Panc1 (cell line): ENCODE measurements at regions not wholly inside any gene's neighbourhood (a gene's known extent, or its start where the extent isn't known, plus 50 kb on each side); places are given as distances from the start of the nearest gene placed in this dataset.

Experiments
- POLR2AphosphoS5 ChIP-seq: IDR thresholded peaks from 2 replicates; pipeline ENCODE4 v1.6.1; 2012; ENCODE audit warnings: mild to moderate bottlenecking, low read depth, low read length, moderate library complexity
- SIN3A ChIP-seq: IDR thresholded peaks from 2 replicates; pipeline ENCODE4 v1.6.1; 2012; ENCODE audit warnings: low read depth, mild to moderate bottlenecking, low read length, moderate library complexity, borderline replicate concordance; ENCODE audit not compliant: insufficient read depth
- TCF7L2 ChIP-seq: IDR thresholded peaks from 2 replicates; pipeline ENCODE4 v1.6.1; 2011; ENCODE audit warnings: mild to moderate bottlenecking, low read depth, low read length, inconsistent platforms
- TF ChIP-seq, protein P1 (sequence below): fragments of 450-650 bp; IDR thresholded peaks from 2 replicates; pipeline ENCODE4 v1.5.1; 2017; ENCODE audit warnings: mild to moderate bottlenecking
- TF ChIP-seq, protein P2 (sequence below), 2 experiments: IDR thresholded peaks; 2 replicates each; pipeline ENCODE4 v1.6.1; 2011 to 2012; ENCODE audit warnings: low read depth in 2 of 2, control low read depth in 1 of 2, low read length in 1 of 2, mild to moderate bottlenecking in 1 of 2, moderate library complexity in 1 of 2; ENCODE audit not compliant: insufficient read depth in 1 of 2

DNA sequence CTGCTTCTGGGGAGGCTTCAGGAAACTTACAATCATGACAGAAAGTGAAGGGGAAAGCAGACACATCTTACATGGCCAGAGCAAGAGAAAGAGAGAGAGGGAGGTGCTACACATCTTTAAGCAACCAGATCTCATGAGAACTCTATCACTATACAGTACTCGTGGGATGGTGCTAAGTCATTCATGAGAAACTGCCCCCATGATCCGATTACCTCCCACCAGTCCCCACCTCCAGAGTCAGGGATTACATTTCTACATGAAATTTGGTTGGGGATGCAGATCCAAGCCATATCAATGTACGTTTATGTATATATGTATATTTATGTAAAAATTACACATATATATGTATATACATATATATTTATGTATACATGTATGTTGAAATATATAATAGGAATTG is 54.4 kb upstream of the CCDC112 start:
- TF ChIP-seq, protein P1, sequence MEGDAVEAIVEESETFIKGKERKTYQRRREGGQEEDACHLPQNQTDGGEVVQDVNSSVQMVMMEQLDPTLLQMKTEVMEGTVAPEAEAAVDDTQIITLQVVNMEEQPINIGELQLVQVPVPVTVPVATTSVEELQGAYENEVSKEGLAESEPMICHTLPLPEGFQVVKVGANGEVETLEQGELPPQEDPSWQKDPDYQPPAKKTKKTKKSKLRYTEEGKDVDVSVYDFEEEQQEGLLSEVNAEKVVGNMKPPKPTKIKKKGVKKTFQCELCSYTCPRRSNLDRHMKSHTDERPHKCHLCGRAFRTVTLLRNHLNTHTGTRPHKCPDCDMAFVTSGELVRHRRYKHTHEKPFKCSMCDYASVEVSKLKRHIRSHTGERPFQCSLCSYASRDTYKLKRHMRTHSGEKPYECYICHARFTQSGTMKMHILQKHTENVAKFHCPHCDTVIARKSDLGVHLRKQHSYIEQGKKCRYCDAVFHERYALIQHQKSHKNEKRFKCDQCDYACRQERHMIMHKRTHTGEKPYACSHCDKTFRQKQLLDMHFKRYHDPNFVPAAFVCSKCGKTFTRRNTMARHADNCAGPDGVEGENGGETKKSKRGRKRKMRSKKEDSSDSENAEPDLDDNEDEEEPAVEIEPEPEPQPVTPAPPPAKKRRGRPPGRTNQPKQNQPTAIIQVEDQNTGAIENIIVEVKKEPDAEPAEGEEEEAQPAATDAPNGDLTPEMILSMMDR, result no peak
- TF ChIP-seq POLR2AphosphoS5, result no peak
- TF ChIP-seq SIN3A, result no peak
- TF ChIP-seq, protein P2, sequence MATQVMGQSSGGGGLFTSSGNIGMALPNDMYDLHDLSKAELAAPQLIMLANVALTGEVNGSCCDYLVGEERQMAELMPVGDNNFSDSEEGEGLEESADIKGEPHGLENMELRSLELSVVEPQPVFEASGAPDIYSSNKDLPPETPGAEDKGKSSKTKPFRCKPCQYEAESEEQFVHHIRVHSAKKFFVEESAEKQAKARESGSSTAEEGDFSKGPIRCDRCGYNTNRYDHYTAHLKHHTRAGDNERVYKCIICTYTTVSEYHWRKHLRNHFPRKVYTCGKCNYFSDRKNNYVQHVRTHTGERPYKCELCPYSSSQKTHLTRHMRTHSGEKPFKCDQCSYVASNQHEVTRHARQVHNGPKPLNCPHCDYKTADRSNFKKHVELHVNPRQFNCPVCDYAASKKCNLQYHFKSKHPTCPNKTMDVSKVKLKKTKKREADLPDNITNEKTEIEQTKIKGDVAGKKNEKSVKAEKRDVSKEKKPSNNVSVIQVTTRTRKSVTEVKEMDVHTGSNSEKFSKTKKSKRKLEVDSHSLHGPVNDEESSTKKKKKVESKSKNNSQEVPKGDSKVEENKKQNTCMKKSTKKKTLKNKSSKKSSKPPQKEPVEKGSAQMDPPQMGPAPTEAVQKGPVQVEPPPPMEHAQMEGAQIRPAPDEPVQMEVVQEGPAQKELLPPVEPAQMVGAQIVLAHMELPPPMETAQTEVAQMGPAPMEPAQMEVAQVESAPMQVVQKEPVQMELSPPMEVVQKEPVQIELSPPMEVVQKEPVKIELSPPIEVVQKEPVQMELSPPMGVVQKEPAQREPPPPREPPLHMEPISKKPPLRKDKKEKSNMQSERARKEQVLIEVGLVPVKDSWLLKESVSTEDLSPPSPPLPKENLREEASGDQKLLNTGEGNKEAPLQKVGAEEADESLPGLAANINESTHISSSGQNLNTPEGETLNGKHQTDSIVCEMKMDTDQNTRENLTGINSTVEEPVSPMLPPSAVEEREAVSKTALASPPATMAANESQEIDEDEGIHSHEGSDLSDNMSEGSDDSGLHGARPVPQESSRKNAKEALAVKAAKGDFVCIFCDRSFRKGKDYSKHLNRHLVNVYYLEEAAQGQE (IDR thresholded peaks at IDR 0.05; ENCODE audit: insufficient read depth in 1 of 2, low read depth in 2 of 2, low read length in 1 of 2), result no peak
- no peak for TF ChIP-seq TCF7L2
